DND-41 (cell line): ENCODE measurements at regions not wholly inside any gene's neighbourhood (a gene's known extent, or its start where the extent isn't known, plus 50 kb on each side); places are given as distances from the start of the nearest gene placed in this dataset.

Experiments
- EZH2 ChIP-seq: IDR thresholded peaks from 3 replicates; pipeline ENCODE4 v1.6.1; 2012; ENCODE audit warnings: borderline replicate concordance, low read depth, mild to moderate bottlenecking, moderate library complexity, low read length, inconsistent platforms; ENCODE audit not compliant: severe bottlenecking
- TF ChIP-seq, protein P1 (sequence below): IDR thresholded peaks from 2 replicates; pipeline ENCODE4 v1.5.1; 2012; ENCODE audit warnings: borderline replicate concordance, low read length, moderate library complexity, mild to moderate bottlenecking; ENCODE audit not compliant: poor library complexity, severe bottlenecking; ENCODE audit errors: extremely low read depth

DNA sequence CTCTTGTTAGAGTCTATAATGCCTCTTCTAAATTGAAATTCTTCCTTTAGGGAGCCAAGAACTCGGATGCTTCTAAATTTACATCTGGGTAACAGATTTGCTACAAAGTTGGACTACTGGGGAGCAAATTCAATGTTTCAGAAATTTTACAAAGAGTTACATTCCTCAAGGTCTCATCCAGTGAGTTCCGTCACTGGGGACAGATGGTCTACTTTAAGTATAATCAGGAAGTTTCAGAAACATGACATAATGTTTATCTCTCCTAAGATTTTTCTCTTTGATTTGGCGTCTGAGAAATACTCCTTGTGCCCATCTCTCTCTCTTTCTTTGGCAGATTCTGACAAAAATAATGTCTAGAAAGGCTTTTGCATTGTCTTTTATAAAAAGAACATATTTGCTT, 81.5 kb upstream of the MBNL2 start:
- TF ChIP-seq, protein P1, sequence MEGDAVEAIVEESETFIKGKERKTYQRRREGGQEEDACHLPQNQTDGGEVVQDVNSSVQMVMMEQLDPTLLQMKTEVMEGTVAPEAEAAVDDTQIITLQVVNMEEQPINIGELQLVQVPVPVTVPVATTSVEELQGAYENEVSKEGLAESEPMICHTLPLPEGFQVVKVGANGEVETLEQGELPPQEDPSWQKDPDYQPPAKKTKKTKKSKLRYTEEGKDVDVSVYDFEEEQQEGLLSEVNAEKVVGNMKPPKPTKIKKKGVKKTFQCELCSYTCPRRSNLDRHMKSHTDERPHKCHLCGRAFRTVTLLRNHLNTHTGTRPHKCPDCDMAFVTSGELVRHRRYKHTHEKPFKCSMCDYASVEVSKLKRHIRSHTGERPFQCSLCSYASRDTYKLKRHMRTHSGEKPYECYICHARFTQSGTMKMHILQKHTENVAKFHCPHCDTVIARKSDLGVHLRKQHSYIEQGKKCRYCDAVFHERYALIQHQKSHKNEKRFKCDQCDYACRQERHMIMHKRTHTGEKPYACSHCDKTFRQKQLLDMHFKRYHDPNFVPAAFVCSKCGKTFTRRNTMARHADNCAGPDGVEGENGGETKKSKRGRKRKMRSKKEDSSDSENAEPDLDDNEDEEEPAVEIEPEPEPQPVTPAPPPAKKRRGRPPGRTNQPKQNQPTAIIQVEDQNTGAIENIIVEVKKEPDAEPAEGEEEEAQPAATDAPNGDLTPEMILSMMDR, result no peak
- no peak for TF ChIP-seq EZH2
